ENCODE measurements at regions not wholly inside any gene's neighbourhood (a gene's known extent, or its start where the extent isn't known, plus 50 kb on each side); places are given as distances from the start of the nearest gene placed in this dataset.

GRCh38 chr6:105492706-105493673 lies 90.1 kb upstream of the PREP start:
- DNase-seq (ENCODE audit: low spot score), result peak; percentile 80

- no peak for DNase-seq (ENCODE audit: low spot score)
These were observed 86.3 kb upstream of the PREP start for GRCh38 chr6:105489216-105489530.

- no peak for DNase-seq (ENCODE audit: low spot score)
These were observed 85.8 kb upstream of the PREP start for GRCh38 chr6:105488516-105489215.

GRCh38 chr6:105487040-105487790 lies 84.3 kb upstream of the PREP start:
- DNase-seq (ENCODE audit: low spot score), result no peak

- DNase-seq (ENCODE audit: low spot score), result no peak
These were observed 82.6 kb upstream of the PREP start for GRCh38 chr6:105485456-105485855.

- DNase-seq (ENCODE audit: low spot score), result peak; percentile 68
These were observed 81.6 kb upstream of the PREP start for GRCh38 chr6:105484238-105485161.

- DNase-seq (ENCODE audit: low spot score), result peak; percentile 41
These were observed 80.6 kb upstream of the PREP start for GRCh38 chr6:105483492-105483891.

- no peak for DNase-seq (ENCODE audit: low spot score)
These were observed 80.0 kb upstream of the PREP start for GRCh38 chr6:105482921-105483320.

GRCh38 chr6:105482227-105482844 lies 79.5 kb upstream of the PREP start:
- DNase-seq (ENCODE audit: low spot score), result no peak

- no peak for DNase-seq (ENCODE audit: low spot score)
These were observed 74.1 kb upstream of the PREP start for GRCh38 chr6:105476978-105477377.

GRCh38 chr6:105474234-105474633 lies 71.4 kb upstream of the PREP start:
- DNase-seq (ENCODE audit: low spot score), result no peak

- DNase-seq (ENCODE audit: low spot score), result no peak
These were observed 67.1 kb upstream of the PREP start for GRCh38 chr6:105469946-105470345.

- DNase-seq (ENCODE audit: low spot score), result no peak
These were observed 66.0 kb upstream of the PREP start for GRCh38 chr6:105468850-105469249.

GRCh38 chr6:105460860-105461259 lies 58.0 kb upstream of the PREP start:
- no peak for DNase-seq (ENCODE audit: low spot score)

- DNase-seq (ENCODE audit: low spot score), result no peak
These were observed 57.0 kb upstream of the PREP start for GRCh38 chr6:105459864-105460263.

- DNase-seq (ENCODE audit: low spot score), result peak; percentile 87
These were observed 56.2 kb upstream of the PREP start for GRCh38 chr6:105459049-105459448.

- peak; percentile 46 for DNase-seq (ENCODE audit: low spot score)
These were observed 55.7 kb upstream of the PREP start for GRCh38 chr6:105458551-105458950.

- no peak for DNase-seq (ENCODE audit: low spot score)
These were observed 55.2 kb upstream of the PREP start for GRCh38 chr6:105458084-105458483.

- no peak for DNase-seq (ENCODE audit: low spot score)
These were observed 51.1 kb upstream of the PREP start for GRCh38 chr6:105453968-105454367.

GRCh38 chr6:105452924-105453756 lies 50.3 kb upstream of the PREP start:
- peak; percentile 28 for DNase-seq (ENCODE audit: low spot score)
